ENCODE measurements at regions not wholly inside any gene's neighbourhood (a gene's known extent, or its start where the extent isn't known, plus 50 kb on each side); places are given as distances from the start of the nearest gene placed in this dataset.
"Not testable (repeated sequence)": the region's sequence is repeated elsewhere in the genome, so short reads cannot be mapped to it uniquely, and the experiment has no call there.

DNA sequence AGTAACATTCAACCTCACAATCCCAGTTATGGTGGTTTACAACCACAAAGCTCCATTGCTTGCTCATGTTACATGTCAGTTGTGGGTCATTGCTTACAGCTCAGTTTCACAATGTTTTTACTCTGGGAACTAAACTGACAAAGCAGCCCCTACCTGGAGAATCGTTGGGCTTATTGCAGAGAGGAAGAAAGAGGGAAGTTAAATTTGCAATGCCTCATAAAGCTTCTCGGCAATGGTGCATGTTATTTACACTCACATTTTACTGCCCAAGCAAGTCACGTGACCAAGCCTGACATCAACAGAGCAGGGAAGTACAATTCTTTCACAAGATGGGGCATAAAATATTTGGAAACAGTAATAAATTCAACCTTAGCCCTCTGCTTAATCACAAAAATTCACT, 441.6 kb downstream of the TDRD3 start:
- DNase-seq (ENCODE audit: low read depth) = no peak
- TF ChIP-seq, protein P1, sequence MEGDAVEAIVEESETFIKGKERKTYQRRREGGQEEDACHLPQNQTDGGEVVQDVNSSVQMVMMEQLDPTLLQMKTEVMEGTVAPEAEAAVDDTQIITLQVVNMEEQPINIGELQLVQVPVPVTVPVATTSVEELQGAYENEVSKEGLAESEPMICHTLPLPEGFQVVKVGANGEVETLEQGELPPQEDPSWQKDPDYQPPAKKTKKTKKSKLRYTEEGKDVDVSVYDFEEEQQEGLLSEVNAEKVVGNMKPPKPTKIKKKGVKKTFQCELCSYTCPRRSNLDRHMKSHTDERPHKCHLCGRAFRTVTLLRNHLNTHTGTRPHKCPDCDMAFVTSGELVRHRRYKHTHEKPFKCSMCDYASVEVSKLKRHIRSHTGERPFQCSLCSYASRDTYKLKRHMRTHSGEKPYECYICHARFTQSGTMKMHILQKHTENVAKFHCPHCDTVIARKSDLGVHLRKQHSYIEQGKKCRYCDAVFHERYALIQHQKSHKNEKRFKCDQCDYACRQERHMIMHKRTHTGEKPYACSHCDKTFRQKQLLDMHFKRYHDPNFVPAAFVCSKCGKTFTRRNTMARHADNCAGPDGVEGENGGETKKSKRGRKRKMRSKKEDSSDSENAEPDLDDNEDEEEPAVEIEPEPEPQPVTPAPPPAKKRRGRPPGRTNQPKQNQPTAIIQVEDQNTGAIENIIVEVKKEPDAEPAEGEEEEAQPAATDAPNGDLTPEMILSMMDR (conservative IDR thresholded peaks at IDR 0.05; ENCODE audit: low read depth, low read length) = no peak
- H3K4me3 ChIP-seq (ENCODE audit: low read depth, low read length) = no peak overlapping the region

DNA sequence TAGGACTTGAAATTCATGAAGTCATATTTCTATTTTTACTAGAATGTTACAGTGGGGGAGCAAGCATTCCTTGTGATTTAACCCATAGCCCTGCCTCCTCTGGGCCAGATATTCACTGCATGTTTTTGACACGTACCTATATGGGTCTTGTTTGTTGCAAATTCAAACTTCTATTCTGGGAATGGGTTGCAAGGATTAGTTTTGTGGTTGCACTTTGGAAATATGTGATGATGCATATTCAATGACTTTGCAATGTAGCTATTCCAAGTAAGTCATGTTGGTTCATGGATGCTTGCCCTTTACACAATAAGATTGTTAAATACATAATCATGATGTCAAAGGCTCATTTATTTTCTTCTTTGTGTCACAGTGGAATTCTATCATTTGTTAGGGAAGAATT, 440.8 kb downstream of the TDRD3 start:
- TF ChIP-seq, protein P1 (conservative IDR thresholded peaks at IDR 0.05; ENCODE audit: low read depth, low read length) = no peak
- no peak overlapping the region for H3K4me3 ChIP-seq (ENCODE audit: low read depth, low read length)
- DNase-seq (ENCODE audit: low read depth) = peak; percentile 1

DNA sequence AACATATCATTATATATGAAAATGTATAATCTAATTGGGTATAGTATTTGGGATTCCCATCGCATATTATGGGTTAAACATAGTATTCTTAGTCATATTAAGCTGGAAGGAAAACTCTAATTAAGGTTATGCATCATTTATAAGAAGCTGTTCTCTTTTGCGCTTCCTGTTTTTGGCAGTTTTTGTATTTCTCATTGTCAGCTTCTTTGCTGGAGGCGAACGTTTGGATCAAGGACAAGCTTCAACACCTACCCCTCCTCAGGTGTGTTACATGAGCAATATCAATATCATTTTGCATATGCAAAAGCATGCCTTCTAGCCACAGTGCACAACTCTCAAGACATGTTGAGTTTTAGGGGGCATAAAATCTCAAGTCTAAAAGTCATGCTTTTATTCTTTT, 439.8 kb downstream of the TDRD3 start:
- DNase-seq (ENCODE audit: low read depth) = no peak
- TF ChIP-seq, protein P1 (conservative IDR thresholded peaks at IDR 0.05; ENCODE audit: low read depth, low read length) = no peak
- H3K4me3 ChIP-seq (ENCODE audit: low read depth, low read length) = no peak overlapping the region

DNA sequence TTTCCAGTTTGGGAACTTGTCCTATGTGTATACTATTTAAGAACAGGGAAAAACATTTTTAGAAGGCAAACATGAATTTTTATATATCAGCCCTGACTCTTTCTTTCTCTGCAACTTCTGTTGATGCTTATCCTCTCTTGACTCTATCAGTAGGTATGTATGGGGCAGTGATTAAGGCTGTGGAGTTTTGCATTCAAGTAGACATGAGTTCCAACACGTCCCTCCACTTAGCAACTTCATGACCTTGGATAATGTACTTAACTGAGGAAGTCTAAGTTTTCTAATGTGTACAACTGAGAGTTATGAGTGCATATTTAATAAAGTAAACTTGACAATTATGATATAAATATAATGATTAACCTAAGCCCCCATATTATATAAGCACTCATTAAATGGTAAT, 414.6 kb downstream of the TDRD3 start:
- TF ChIP-seq, protein P1 (conservative IDR thresholded peaks at IDR 0.05; ENCODE audit: low read depth, low read length) = no peak
- H3K4me3 ChIP-seq (ENCODE audit: low read depth, low read length) = no peak overlapping the region
- DNase-seq (ENCODE audit: low read depth) = no peak

DNA sequence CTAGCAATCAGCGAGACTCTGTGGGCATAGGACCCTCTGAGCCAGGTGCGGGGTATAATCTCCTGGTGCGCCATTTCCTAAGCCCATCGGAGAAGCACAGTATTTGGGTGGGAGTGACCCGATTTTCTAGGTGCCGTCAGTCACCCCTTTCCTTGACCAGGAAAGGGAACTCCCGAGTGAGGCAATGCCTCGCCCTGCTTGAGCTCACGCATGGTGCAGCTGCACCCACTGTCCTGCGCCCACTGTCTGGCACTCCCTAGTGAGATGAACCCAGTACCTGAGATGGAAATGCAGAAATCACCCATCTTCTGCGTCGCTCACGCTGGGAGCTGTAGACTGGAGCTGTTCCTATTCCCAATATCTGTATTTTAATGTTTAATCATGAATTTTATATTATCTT, 408.6 kb downstream of the TDRD3 start:
- not testable (repeated sequence) for DNase-seq (ENCODE audit: low read depth); H3K4me3 ChIP-seq (ENCODE audit: low read depth, low read length)

DNA sequence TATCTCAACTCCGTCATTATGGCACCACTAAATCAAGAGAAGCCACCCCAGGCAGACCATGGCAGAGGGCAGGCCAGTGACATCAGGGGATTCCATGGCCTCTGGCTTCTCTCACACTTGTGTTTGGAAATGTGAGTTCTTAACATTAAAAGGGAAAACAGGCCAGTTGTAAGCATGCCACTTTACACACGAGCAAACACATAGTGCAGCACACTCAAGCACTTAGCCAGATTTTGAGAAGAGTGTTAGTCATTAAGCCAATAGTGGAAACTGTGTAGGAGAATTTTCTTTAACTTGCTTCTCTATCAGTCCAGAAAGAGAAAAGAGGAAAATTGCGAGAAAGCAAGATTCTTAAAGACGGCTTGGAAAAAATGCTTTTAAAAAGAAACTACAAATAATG, 401.5 kb downstream of the TDRD3 start:
- no peak for DNase-seq (ENCODE audit: low read depth)
- TF ChIP-seq, protein P1 (conservative IDR thresholded peaks at IDR 0.05; ENCODE audit: low read depth, low read length) = no peak
- no peak overlapping the region for H3K4me3 ChIP-seq (ENCODE audit: low read depth, low read length)

DNA sequence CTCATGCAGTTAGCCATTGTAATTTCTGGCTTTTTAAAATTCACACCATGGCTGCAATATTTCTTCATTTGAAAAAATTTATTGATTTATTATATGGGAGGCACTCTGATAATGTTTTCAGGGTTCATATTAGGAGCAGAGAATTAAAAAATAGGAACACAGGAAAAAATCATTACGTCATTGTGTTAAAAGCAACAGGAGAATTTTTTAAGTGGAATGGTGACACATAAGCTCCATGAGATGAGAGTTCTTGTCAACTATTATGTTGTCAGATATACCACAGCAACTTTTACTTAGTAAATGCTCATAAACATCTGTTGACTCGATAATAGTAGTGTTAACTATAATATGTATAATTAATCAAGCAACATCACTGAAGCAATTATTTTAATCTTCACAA, 400.1 kb downstream of the TDRD3 start:
- TF ChIP-seq, protein P1 (conservative IDR thresholded peaks at IDR 0.05; ENCODE audit: low read depth, low read length) = no peak
- H3K4me3 ChIP-seq (ENCODE audit: low read depth, low read length) = no peak overlapping the region
- DNase-seq (ENCODE audit: low read depth) = no peak

DNA sequence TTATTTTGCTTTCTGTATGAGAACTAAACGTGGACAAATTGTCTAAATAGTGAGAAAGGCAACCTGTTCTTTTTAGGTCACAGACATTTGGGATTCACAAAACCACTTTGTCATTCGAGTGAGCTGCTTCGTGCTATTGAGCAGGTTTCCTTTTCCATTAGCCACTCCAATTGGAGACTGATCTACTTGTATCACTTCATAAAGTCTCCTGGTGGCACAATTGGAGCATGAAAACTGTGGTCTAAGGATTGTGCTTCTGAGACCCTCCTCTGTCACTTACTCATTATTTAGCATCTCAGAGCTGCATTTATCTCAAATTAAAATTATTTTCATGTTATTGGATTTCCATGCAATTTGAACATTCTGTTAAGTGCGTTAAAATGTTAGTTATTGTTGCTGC, 397.7 kb downstream of the TDRD3 start:
- DNase-seq (ENCODE audit: low read depth) = no peak
- H3K4me3 ChIP-seq (ENCODE audit: low read depth, low read length) = no peak overlapping the region
- TF ChIP-seq, protein P1 (conservative IDR thresholded peaks at IDR 0.05; ENCODE audit: low read depth, low read length) = no peak

Data from choroid plexus epithelial cell (primary cell).